Suprapubic skin (tissue), 4 donors: ENCODE measurements at regions not wholly inside any gene's neighbourhood (a gene's known extent, or its start where the extent isn't known, plus 50 kb on each side); places are given as distances from the start of the nearest gene placed in this dataset.

Experiments used
- DNase-seq, 2 donors: peaks; one replicate each; pipeline ENCODE4 v3.0.0-alpha.2; 2019; ENCODE audit warnings: low spot score in 2 of 2
- H3K27ac ChIP-seq: fragments of 200-600 bp; sonication (generic); one replicate; pipeline ENCODE4 v1.5.1; 2019
- H3K27me3 ChIP-seq: fragments of 200-600 bp; sonication (generic); one replicate; pipeline ENCODE4 v1.5.1; 2019
- H3K36me3 ChIP-seq: fragments of 200-600 bp; sonication (generic); one replicate; pipeline ENCODE4 v1.5.1; 2019
- H3K4me1 ChIP-seq: fragments of 200-600 bp; sonication (generic); one replicate; pipeline ENCODE4 v1.5.1; 2019
- H3K4me3 ChIP-seq: fragments of 200-600 bp; sonication (generic); one replicate; pipeline ENCODE4 v1.5.1; 2019; ENCODE audit warnings: mild to moderate bottlenecking
- H3K9me3 ChIP-seq: fragments of 200-600 bp; sonication (generic); one replicate; pipeline ENCODE4 v1.5.1; 2019
- CTCF ChIP-seq, 2 donors: fragments of 200-600 bp in 1 of 2; fragments of 450-650 bp in 1 of 2; sonication (generic) in 1 of 2; IDR thresholded peaks; one replicate each; pipeline ENCODE4 v1.5.1; 2016 to 2019; ENCODE audit warnings: antibody characterized with exemption in 2 of 2, mild to moderate bottlenecking in 1 of 2, moderate library complexity in 1 of 2
- EP300 ChIP-seq: sonication (generic); formaldehyde crosslinking; IDR thresholded peaks from one replicate; pipeline ENCODE4 v1.6.1; 2017; ENCODE audit warnings: antibody characterized with exemption
- POLR2A ChIP-seq, 2 donors: fragments of 450-650 bp; IDR thresholded peaks; one replicate each; pipeline ENCODE4 v1.6.1; 2017; ENCODE audit warnings: antibody characterized with exemption in 2 of 2, mild to moderate bottlenecking in 2 of 2, moderate library complexity in 2 of 2
- POLR2AphosphoS5 ChIP-seq, 3 donors: sonication (generic); formaldehyde crosslinking; IDR thresholded peaks; one replicate each; pipeline ENCODE4 v1.6.1; 2017; ENCODE audit warnings: antibody characterized with exemption in 3 of 3
- WGBS: methylation state at CpG from one replicate; pipeline ENCODE4 v1.1.5; 2018; 5-methylcytosine and 5-hydroxymethylcytosine counted together

- Histone ChIP-seq H3K27ac (no peak overlapping the region), H3K9me3 (no peaks in the 10 kb centered on the region), H3K4me3 (no peak overlapping the region), H3K27me3 (peaks cover 10% of the 10 kb centered on the region), H3K36me3 (no peaks in the 10 kb centered on the region), H3K4me1 (no peaks in the 10 kb centered on the region)
- no peak for TF ChIP-seq CTCF (IDR thresholded peaks at IDR 0.05)
- no peak for TF ChIP-seq POLR2A (IDR thresholded peaks at IDR 0.05)
- no peak for TF ChIP-seq POLR2AphosphoS5 (IDR thresholded peaks at IDR 0.05)
- TF ChIP-seq EP300 = no peak
- DNase-seq = no peak
- WGBS = 82% methylated on average over 4 of the region's 4 CpGs
These were observed 208.9 kb downstream of the C16orf95 start for GRCh38 chr16:87108278-87108677.

GRCh38 chr16:87108941-87109340 is 208.3 kb downstream of the C16orf95 start:
- 93% methylated on average over 1 of the region's 1 CpG for WGBS
- Histone ChIP-seq H3K4me1 (no peaks in the 10 kb centered on the region), H3K9me3 (no peaks in the 10 kb centered on the region), H3K27ac (no peak overlapping the region), H3K4me3 (no peak overlapping the region), H3K27me3 (peaks cover 10% of the 10 kb centered on the region), H3K36me3 (no peaks in the 10 kb centered on the region)
- TF ChIP-seq POLR2A (IDR thresholded peaks at IDR 0.05) (no peak), CTCF (IDR thresholded peaks at IDR 0.05) (no peak), POLR2AphosphoS5 (IDR thresholded peaks at IDR 0.05) (no peak), EP300 (no peak)
- DNase-seq = no peak

- Histone ChIP-seq H3K9me3 (no peaks in the 10 kb centered on the region), H3K27ac (no peak overlapping the region), H3K36me3 (no peaks in the 10 kb centered on the region), H3K4me3 (no peak overlapping the region), H3K27me3 (no peaks in the 10 kb centered on the region), H3K4me1 (no peaks in the 10 kb centered on the region)
- TF ChIP-seq EP300 (no peak), POLR2AphosphoS5 (IDR thresholded peaks at IDR 0.05) (no peak), POLR2A (IDR thresholded peaks at IDR 0.05) (no peak), CTCF (IDR thresholded peaks at IDR 0.05) (no peak)
- 84% methylated on average over 5 of the region's 5 CpGs for WGBS
- no peak for DNase-seq
These were observed 202.4 kb downstream of the C16orf95 start for GRCh38 chr16:87114832-87115231.

GRCh38 chr16:87115646-87116045 is 201.5 kb downstream of the C16orf95 start:
- WGBS = 58% methylated on average over 6 of the region's 6 CpGs

GRCh38 chr16:87117936-87118335 is 199.3 kb downstream of the C16orf95 start:
- Histone ChIP-seq H3K4me3 (no peak overlapping the region), H3K36me3 (no peaks in the 10 kb centered on the region), H3K4me1 (no peaks in the 10 kb centered on the region), H3K27me3 (no peaks in the 10 kb centered on the region), H3K27ac (no peak overlapping the region), H3K9me3 (no peaks in the 10 kb centered on the region)
- TF ChIP-seq EP300 (no peak), POLR2A (IDR thresholded peaks at IDR 0.05) (no peak), POLR2AphosphoS5 (IDR thresholded peaks at IDR 0.05) (no peak), CTCF (IDR thresholded peaks at IDR 0.05) (no peak)
- DNase-seq = no peak
- WGBS = 67% methylated on average over 8 of the region's 12 CpGs

More at GRCh38 chr16:87115646-87116045, 201.5 kb downstream of the C16orf95 start:
- no peaks in the 10 kb centered on the region for H3K4me1 ChIP-seq
- DNase-seq = no peak
- no peaks in the 10 kb centered on the region for H3K36me3 ChIP-seq
- H3K27me3 ChIP-seq = no peaks in the 10 kb centered on the region
- H3K9me3 ChIP-seq = no peaks in the 10 kb centered on the region
- no peak for TF ChIP-seq POLR2A (IDR thresholded peaks at IDR 0.05)
- TF ChIP-seq POLR2AphosphoS5 (IDR thresholded peaks at IDR 0.05) = no peak
- no peak for TF ChIP-seq CTCF (IDR thresholded peaks at IDR 0.05)
- TF ChIP-seq EP300 = no peak
- H3K4me3 ChIP-seq = no peak overlapping the region
- H3K27ac ChIP-seq = no peak overlapping the region
